NCI-H146 treated with DMSO at 0.1 percent for 48 hours (cell line): ENCODE measurements at regions not wholly inside any gene's neighbourhood (a gene's known extent, or its start where the extent isn't known, plus 50 kb on each side); places are given as distances from the start of the nearest gene placed in this dataset.

Source experiments
- DNase-seq: peaks from one replicate; lab custom pipeline; 2025; ENCODE audit not compliant: unreplicated experiment; lab: John Stamatoyannopoulos, UW

GRCh38 chr12:69095765-69096477 is 143.4 kb upstream of the CPSF6 start:
- DNase-seq: no peak

GRCh38 chr12:69096669-69097335 is 142.6 kb upstream of the CPSF6 start:
- no peak for DNase-seq

- DNase-seq: no peak
Observed at GRCh38 chr12:69097619-69098368, 141.6 kb upstream of the CPSF6 start.

- DNase-seq: no peak
Observed at GRCh38 chr12:69099201-69099837, 140.1 kb upstream of the CPSF6 start.

GRCh38 chr12:69101505-69101904 is 137.9 kb upstream of the CPSF6 start:
- DNase-seq: no peak

- DNase-seq: no peak
Observed at GRCh38 chr12:69102856-69103255, 136.5 kb upstream of the CPSF6 start.

GRCh38 chr12:69105101-69105962 is 134.0 kb upstream of the CPSF6 start:
- DNase-seq: no peak

GRCh38 chr12:69106482-69107118 is 132.8 kb upstream of the CPSF6 start:
- no peak for DNase-seq

GRCh38 chr12:69107541-69107940 is 131.8 kb upstream of the CPSF6 start:
- no peak for DNase-seq

GRCh38 chr12:69108037-69108436 is 131.3 kb upstream of the CPSF6 start:
- no peak for DNase-seq

- no peak for DNase-seq
Observed at GRCh38 chr12:69112616-69113015, 126.8 kb upstream of the CPSF6 start.

- no peak for DNase-seq
Observed at GRCh38 chr12:69115099-69115498, 124.3 kb upstream of the CPSF6 start.

- DNase-seq: no peak
Observed at GRCh38 chr12:69115951-69116350, 123.4 kb upstream of the CPSF6 start.

- no peak for DNase-seq
Observed at GRCh38 chr12:69117566-69118266, 121.7 kb upstream of the CPSF6 start.

GRCh38 chr12:69118516-69118915 is 120.9 kb upstream of the CPSF6 start:
- no peak for DNase-seq

- DNase-seq: no peak
Observed at GRCh38 chr12:69119770-69120169, 119.6 kb upstream of the CPSF6 start.

GRCh38 chr12:69120354-69120753 is 119.0 kb upstream of the CPSF6 start:
- DNase-seq: no peak

- DNase-seq: no peak
Observed at GRCh38 chr12:69123311-69123710, 116.1 kb upstream of the CPSF6 start.

- no peak for DNase-seq
Observed at GRCh38 chr12:69123919-69124638, 115.3 kb upstream of the CPSF6 start.
